ENCODE measurements at regions not wholly inside any gene's neighbourhood (a gene's known extent, or its start where the extent isn't known, plus 50 kb on each side); places are given as distances from the start of the nearest gene placed in this dataset.

DNA sequence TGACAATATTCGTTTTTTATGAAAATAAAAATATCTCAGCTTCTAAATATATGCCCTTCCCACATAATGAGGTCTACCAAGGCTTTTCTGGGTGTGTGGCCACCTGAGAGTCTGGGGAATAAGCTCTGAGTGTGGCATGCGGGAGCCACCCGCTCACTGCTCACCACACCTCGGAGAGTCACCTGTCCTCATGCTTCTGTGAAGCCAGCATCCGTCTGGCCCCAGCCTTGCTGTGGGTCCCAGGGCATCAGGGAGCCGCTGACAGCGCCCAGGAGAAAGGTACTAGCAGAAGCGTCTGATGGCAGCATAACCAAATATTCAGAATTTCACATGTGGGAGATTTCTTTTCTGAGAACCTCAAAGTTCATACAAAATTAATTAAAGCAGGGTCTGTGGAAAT lies 133.2 kb upstream of the IRX4 start:
- no peak for TF ChIP-seq CTCF (IDR thresholded peaks at IDR 0.05)
- no peak for TF ChIP-seq POLR2A (IDR thresholded peaks at IDR 0.05)
- no peak for TF ChIP-seq EP300 (IDR thresholded peaks at IDR 0.05)
